H9 (cell line): ENCODE measurements at regions not wholly inside any gene's neighbourhood (a gene's known extent, or its start where the extent isn't known, plus 50 kb on each side); places are given as distances from the start of the nearest gene placed in this dataset.

Experiments
- DNase-seq: peaks from one replicate; pipeline ENCODE4 v3.0.0-alpha.2; 2017
- H2AFZ ChIP-seq: one replicate; pipeline ENCODE4 v1.6.1; 2013; ENCODE audit warnings: mild to moderate bottlenecking, low read length, control low read depth, moderate library complexity
- H2AK5ac ChIP-seq: 2 replicates; pipeline ENCODE4 v1.6.1; 2013; ENCODE audit warnings: low read length, control low read depth, mixed read lengths; ENCODE audit not compliant: insufficient read length
- H2BK120ac ChIP-seq: one replicate; pipeline ENCODE4 v1.6.1; 2013; ENCODE audit warnings: low read depth, mild to moderate bottlenecking, low read length, control low read depth, inconsistent platforms; ENCODE audit not compliant: poor library complexity, severe bottlenecking
- H2BK12ac ChIP-seq: 2 replicates; pipeline ENCODE4 v1.6.1; 2013; ENCODE audit warnings: low read length, control low read depth, mixed read lengths, low read depth; ENCODE audit not compliant: insufficient read length
- H2BK15ac ChIP-seq: 2 replicates; pipeline ENCODE4 v1.6.1; 2013; ENCODE audit warnings: low read depth, low read length, control low read depth
- H2BK20ac ChIP-seq: one replicate; pipeline ENCODE4 v1.6.1; 2013; ENCODE audit warnings: low read depth, mild to moderate bottlenecking, low read length, control low read depth, inconsistent platforms; ENCODE audit not compliant: poor library complexity, severe bottlenecking
- H2BK5ac ChIP-seq: 2 replicates; pipeline ENCODE4 v1.6.1; 2013; ENCODE audit warnings: low read length, control low read depth, mixed read lengths; ENCODE audit not compliant: insufficient read length
- H3K14ac ChIP-seq: 2 replicates; pipeline ENCODE4 v1.6.1; 2013; ENCODE audit warnings: low read length, control low read depth; ENCODE audit not compliant: insufficient read depth
- H3K18ac ChIP-seq: 2 replicates; pipeline ENCODE4 v1.6.1; 2013; ENCODE audit warnings: low read depth, mild to moderate bottlenecking, mixed read lengths, low read length, control low read depth; ENCODE audit not compliant: insufficient read length
- H3K23ac ChIP-seq: 2 replicates; pipeline ENCODE4 v1.6.1; 2013; ENCODE audit warnings: low read length, control low read depth, mixed read lengths, low read depth; ENCODE audit not compliant: insufficient read length
- H3K23me2 ChIP-seq: 2 replicates; pipeline ENCODE4 v1.6.1; 2013; ENCODE audit warnings: low read depth, mild to moderate bottlenecking, mixed read lengths, low read length, control low read depth; ENCODE audit not compliant: insufficient read length, poor library complexity, severe bottlenecking
- H3K27ac ChIP-seq: 2 replicates; pipeline ENCODE4 v1.5.1; 2013; ENCODE audit warnings: low read length, control low read depth, mixed read lengths, low read depth; ENCODE audit not compliant: insufficient read length
- H3K27me3 ChIP-seq: 2 replicates; pipeline ENCODE4 v1.6.1; 2013; ENCODE audit warnings: low read length, control low read depth, inconsistent platforms; ENCODE audit not compliant: insufficient read depth
- H3K4ac ChIP-seq: 2 replicates; pipeline ENCODE4 v1.6.1; 2013; ENCODE audit warnings: low read depth, mild to moderate bottlenecking, control low read depth, inconsistent platforms, low read length, moderate library complexity
- H3K4me1 ChIP-seq: 2 replicates; pipeline ENCODE4 v1.6.1; 2013; ENCODE audit warnings: low read length, control low read depth, inconsistent platforms; ENCODE audit not compliant: insufficient read depth
- H3K4me2 ChIP-seq: 2 replicates; pipeline ENCODE4 v1.6.1; 2013; ENCODE audit warnings: low read length, control low read depth, mixed read lengths; ENCODE audit not compliant: insufficient read length, insufficient read depth
- H3K56ac ChIP-seq: 2 replicates; pipeline ENCODE4 v1.6.1; 2013; ENCODE audit warnings: low read depth, mild to moderate bottlenecking, mixed read lengths, low read length, control low read depth; ENCODE audit not compliant: insufficient read length
- H3K79me1 ChIP-seq: 2 replicates; pipeline ENCODE4 v1.6.1; 2013; ENCODE audit warnings: low read depth, mild to moderate bottlenecking, moderate library complexity, low read length, control low read depth, inconsistent platforms; ENCODE audit not compliant: insufficient read depth, poor library complexity, severe bottlenecking
- H3K79me2 ChIP-seq: 2 replicates; pipeline ENCODE4 v1.6.1; 2013; ENCODE audit warnings: low read length, control low read depth, inconsistent platforms; ENCODE audit not compliant: insufficient read depth
- H3K9ac ChIP-seq: 2 replicates; pipeline ENCODE4 v1.6.1; 2013; ENCODE audit warnings: low read length, control low read depth, mixed read lengths; ENCODE audit not compliant: insufficient read length; ENCODE audit errors: extremely low read depth
- H3K9me3 ChIP-seq: one replicate; pipeline ENCODE4 v1.6.1; 2013; ENCODE audit warnings: low read depth, low read length, inconsistent platforms; ENCODE audit not compliant: control insufficient read depth
- H3T11ph ChIP-seq: one replicate; pipeline ENCODE4 v1.6.1; 2013; ENCODE audit warnings: mild to moderate bottlenecking, low read length, control low read depth, inconsistent platforms
- H4K20me1 ChIP-seq: one replicate; pipeline ENCODE4 v1.6.1; 2013; ENCODE audit not compliant: control insufficient read depth, insufficient read length, insufficient read depth
- H4K5ac ChIP-seq: 2 replicates; pipeline ENCODE4 v1.6.1; 2013; ENCODE audit warnings: low read depth, mild to moderate bottlenecking, mixed read lengths, low read length, control low read depth; ENCODE audit not compliant: insufficient read length
- H4K8ac ChIP-seq: replicated peaks from 2 replicates; pipeline ENCODE4 v1.6.1; 2013; ENCODE audit warnings: low read length, control low read depth, mixed read lengths, low read depth; ENCODE audit not compliant: insufficient read length
- H4K91ac ChIP-seq: 2 replicates; pipeline ENCODE4 v1.6.1; 2013; ENCODE audit warnings: low read depth, mild to moderate bottlenecking, moderate library complexity, mixed read lengths, low read length, control low read depth; ENCODE audit not compliant: insufficient read length
- H3K27ac Mint-ChIP-seq, 3 experiments: 2 replicates in 2 of 3; 3 replicates in 1 of 3; pipeline ENCODE4 v1.8.0; 2020 to 2021; ENCODE audit warnings: mixed read lengths in 3 of 3, mild to moderate bottlenecking in 1 of 3, moderate library complexity in 1 of 3
- H3K27me3 Mint-ChIP-seq: 2 replicates; pipeline ENCODE4 v1.8.0; 2021; ENCODE audit warnings: low read depth, mild to moderate bottlenecking, moderate library complexity, mixed read lengths
- H3K36me3 Mint-ChIP-seq, 3 experiments: 2 replicates in 2 of 3; 3 replicates in 1 of 3; pipeline ENCODE4 v1.8.0; 2020 to 2021; ENCODE audit warnings: low read depth in 3 of 3, mixed read lengths in 3 of 3; ENCODE audit not compliant: insufficient read depth in 1 of 3
- H3K4me1 Mint-ChIP-seq, 2 experiments: 2 replicates each; pipeline ENCODE4 v1.8.0; 2020; ENCODE audit warnings: mixed read lengths in 2 of 2
- H3K4me3 Mint-ChIP-seq, 2 experiments: 2 replicates in 1 of 2; 3 replicates in 1 of 2; pipeline ENCODE4 v1.8.0; 2020 to 2021; ENCODE audit warnings: mild to moderate bottlenecking in 2 of 2, mixed read lengths in 2 of 2, moderate library complexity in 1 of 2
- H3K9me3 Mint-ChIP-seq, 2 experiments: 2 replicates in 1 of 2; 3 replicates in 1 of 2; pipeline ENCODE4 v1.8.0; 2020; ENCODE audit warnings: mild to moderate bottlenecking in 2 of 2, mixed read lengths in 2 of 2, moderate library complexity in 1 of 2
- CTCF ChIP-seq: fragments of 200-600 bp; sonication (generic); conservative IDR thresholded peaks from 3 replicates; pipeline ENCODE4 v1.8.0; 2021; ENCODE audit warnings: antibody characterized with exemption, mild to moderate bottlenecking
- WGBS: extraction: QIAGEN DNeasy Blood & Tissue Kit; methylation state at CpG from one replicate; pipeline ENCODE4 v1.1.7; 2013; ENCODE audit warnings: missing lambda C conversion rate, low lambda C conversion rate, mixed read lengths; ENCODE audit not compliant: insufficient read length; ENCODE audit errors: extremely low coverage; 5-methylcytosine and 5-hydroxymethylcytosine counted together

GRCh38 chr4:184961660-184962059 lies 56.6 kb upstream of the HELT start:
- Histone ChIP-seq H3K27ac (no peak overlapping the region), H2BK15ac (0 out of 2 replicates have a peak overlapping the region, but pooled peaks have one; percentile 14), H3K23me2 (no peaks in the 10 kb centered on the region), H4K20me1 (no peaks in the 10 kb centered on the region), H3K27me3 (no peaks in the 10 kb centered on the region), H4K5ac (no peak overlapping the region), H2BK5ac (no peak overlapping the region), H3K14ac (no peak overlapping the region), H3K9me3 (no peaks in the 10 kb centered on the region), H2BK20ac (no peak overlapping the region), H2AK5ac (no peak overlapping the region), H3K4me1 (no peaks in the 10 kb centered on the region), H4K8ac (no peak overlapping the region), H3K79me2 (no peaks in the 10 kb centered on the region), H3K56ac (no peak overlapping the region), H2AFZ (no peak overlapping the region), H3K9ac (no peak overlapping the region), H3T11ph (no peak overlapping the region), H3K18ac (no peak overlapping the region), H2BK120ac (no peak overlapping the region), H3K23ac (no peak overlapping the region), H2BK12ac (no peak overlapping the region), H4K91ac (no peak overlapping the region), H3K79me1 (no peaks in the 10 kb centered on the region), H3K4me2 (no peak overlapping the region), H3K4ac (no peak overlapping the region)
- H3K27ac Mint-ChIP-seq = no peak overlapping the region
- peaks cover 9 to 10% of the 10 kb centered on the region in 2 experiments for H3K4me1 Mint-ChIP-seq
- WGBS = no CpG with 5 or more reads among the region's 8 CpGs
- H3K27me3 Mint-ChIP-seq = peaks cover 3% of the 10 kb centered on the region; the same call in 1 of the 2 replicates
- no peak for TF ChIP-seq CTCF
- peaks cover 4 to 19% (median 6%) of the 10 kb centered on the region in 3 experiments for H3K36me3 Mint-ChIP-seq
- no peak overlapping the region for H3K4me3 Mint-ChIP-seq
- DNase-seq = peak; percentile 60
- H3K9me3 Mint-ChIP-seq = peaks cover 21 to 23% of the 10 kb centered on the region in 2 experiments
